T-helper 1 cell treated with Interleukin-12 subunit alpha and Interleukin-12 subunit beta and Interleukin-4 antibody, amounts not matched to agents 30 μg/mL and 1 μg/mL, for 36 hours (primary cell): ENCODE measurements at regions not wholly inside any gene's neighbourhood (a gene's known extent, or its start where the extent isn't known, plus 50 kb on each side); places are given as distances from the start of the nearest gene placed in this dataset.

Experiments used
- H3K27ac Mint-ChIP-seq: one replicate; pipeline ENCODE4 v1.8.0; 2021; ENCODE audit warnings: mild to moderate bottlenecking, mixed read lengths
- H3K27me3 Mint-ChIP-seq: one replicate; pipeline ENCODE4 v1.8.0; 2021; ENCODE audit warnings: low read depth, mixed read lengths
- H3K36me3 Mint-ChIP-seq: one replicate; pipeline ENCODE4 v1.8.0; 2021; ENCODE audit warnings: low read depth, mixed read lengths
- H3K4me1 Mint-ChIP-seq: one replicate; pipeline ENCODE4 v1.8.0; 2021; ENCODE audit warnings: low read depth, mixed read lengths
- H3K4me3 Mint-ChIP-seq: one replicate; pipeline ENCODE4 v1.8.0; 2021; ENCODE audit warnings: mild to moderate bottlenecking, moderate library complexity, mixed read lengths
- H3K9me3 Mint-ChIP-seq: one replicate; pipeline ENCODE4 v1.8.0; 2021; ENCODE audit warnings: mixed read lengths

- Mint-ChIP-seq H3K9me3 (no peaks in the 10 kb centered on the region), H3K27ac (no peak overlapping the region), H3K4me3 (no peak overlapping the region)
These were observed 249.5 kb downstream of the RPS24 start for GRCh38 chr10:78283069-78283682.

GRCh38 chr10:78284381-78284780 is 250.7 kb downstream of the RPS24 start:
- Mint-ChIP-seq H3K4me3 (no peak overlapping the region), H3K9me3 (no peaks in the 10 kb centered on the region), H3K27ac (no peak overlapping the region), H3K36me3 (no peaks in the 10 kb centered on the region), H3K27me3 (no peaks in the 10 kb centered on the region), H3K4me1 (no peaks in the 10 kb centered on the region)

More at GRCh38 chr10:78283069-78283682, 249.5 kb downstream of the RPS24 start:
- Mint-ChIP-seq H3K27me3 (no peaks in the 10 kb centered on the region), H3K4me1 (no peaks in the 10 kb centered on the region), H3K36me3 (no peaks in the 10 kb centered on the region)

DNA sequence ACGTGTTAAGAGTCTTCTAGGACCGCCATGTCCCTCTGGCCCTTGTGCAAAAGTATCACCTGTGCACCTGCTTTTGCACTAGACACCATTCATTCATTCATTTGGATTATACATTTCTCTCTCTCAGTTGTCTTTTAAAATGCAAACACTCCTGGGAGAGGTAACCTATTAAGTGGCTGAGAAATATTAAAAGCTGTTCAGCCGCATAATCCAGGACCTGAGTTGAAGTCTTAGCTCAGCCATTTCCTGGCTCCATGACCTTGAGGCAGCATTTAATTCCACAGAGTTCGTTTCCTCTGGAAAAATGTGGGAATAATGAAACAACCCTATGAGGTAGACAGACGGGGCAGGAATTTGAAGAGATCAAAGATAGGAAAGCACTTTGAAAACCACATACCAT is 251.6 kb downstream of the RPS24 start:
- Mint-ChIP-seq H3K4me3 (no peak overlapping the region), H3K27me3 (peaks cover 4% of the 10 kb centered on the region), H3K9me3 (no peaks in the 10 kb centered on the region), H3K4me1 (no peaks in the 10 kb centered on the region), H3K36me3 (no peaks in the 10 kb centered on the region), H3K27ac (no peak overlapping the region)

DNA sequence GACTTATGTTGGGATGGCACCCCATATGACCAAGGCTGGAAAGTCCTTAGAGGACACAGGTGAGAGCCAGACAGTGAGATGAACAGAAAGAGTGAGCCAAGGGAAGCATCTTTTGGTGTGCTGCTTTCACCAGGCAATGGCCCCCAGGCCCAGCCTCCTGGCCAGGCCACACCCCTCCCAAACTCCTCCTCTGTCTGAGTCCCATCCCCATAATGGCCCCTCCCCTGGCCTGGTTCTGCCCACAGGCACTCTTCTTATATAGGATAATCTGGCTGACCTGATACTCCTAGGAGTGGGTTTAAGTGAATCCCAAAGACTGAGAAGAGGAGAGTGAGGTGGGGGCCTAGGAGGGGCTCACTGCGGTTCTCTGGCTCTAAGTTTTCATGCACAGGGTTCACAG is 252.5 kb downstream of the RPS24 start:
- Mint-ChIP-seq H3K4me3 (no peak overlapping the region), H3K9me3 (no peaks in the 10 kb centered on the region), H3K27ac (no peak overlapping the region), H3K4me1 (no peaks in the 10 kb centered on the region), H3K27me3 (peaks cover 4% of the 10 kb centered on the region), H3K36me3 (no peaks in the 10 kb centered on the region)

DNA sequence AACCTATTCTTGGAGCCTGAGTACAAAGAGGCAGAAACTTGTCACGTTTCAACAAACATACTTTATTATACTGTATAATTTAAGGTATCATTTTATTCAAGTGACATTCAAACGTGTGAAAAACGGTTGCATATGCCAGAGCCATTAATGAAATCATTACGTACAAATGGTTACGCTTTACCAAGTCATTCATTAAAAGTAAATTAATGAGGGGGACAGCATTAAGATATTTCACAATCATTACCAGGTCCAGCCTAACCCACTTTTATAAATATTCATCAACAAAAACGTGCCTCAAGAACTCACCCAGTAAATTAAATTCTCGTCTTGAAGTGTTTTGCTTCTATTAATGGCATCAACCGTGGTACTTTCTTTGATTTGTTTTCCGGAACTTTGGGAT is 253.0 kb downstream of the RPS24 start:
- Mint-ChIP-seq H3K27ac (no peak overlapping the region), H3K4me3 (no peak overlapping the region), H3K27me3 (peaks cover 4% of the 10 kb centered on the region), H3K36me3 (no peaks in the 10 kb centered on the region), H3K4me1 (no peaks in the 10 kb centered on the region), H3K9me3 (no peaks in the 10 kb centered on the region)

DNA sequence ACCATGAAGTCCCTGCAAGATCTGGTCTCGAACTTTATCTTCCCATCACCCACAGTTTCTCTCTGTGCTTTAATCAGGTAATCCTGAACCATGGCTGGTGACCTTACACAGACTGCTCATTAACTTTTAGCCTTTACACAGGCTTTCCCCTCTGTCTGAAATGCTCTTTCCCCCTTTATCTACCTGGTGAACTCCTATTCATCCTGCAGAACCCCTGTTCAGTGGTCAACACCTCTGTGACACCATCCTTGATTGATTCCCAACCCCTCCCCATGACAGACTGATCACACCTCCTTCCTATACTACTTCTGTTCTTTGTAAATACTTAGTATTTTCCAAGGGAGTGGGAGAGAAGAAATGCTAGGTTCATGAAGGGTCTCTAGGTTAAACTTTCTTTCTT is 254.0 kb downstream of the RPS24 start:
- H3K27ac Mint-ChIP-seq, result no peak overlapping the region
- no peaks in the 10 kb centered on the region for H3K4me1 Mint-ChIP-seq
- H3K4me3 Mint-ChIP-seq, result no peak overlapping the region
- H3K9me3 Mint-ChIP-seq, result no peaks in the 10 kb centered on the region
- H3K27me3 Mint-ChIP-seq, result peaks cover 4% of the 10 kb centered on the region
- no peaks in the 10 kb centered on the region for H3K36me3 Mint-ChIP-seq

GRCh38 chr10:78288663-78289062 is 255.0 kb downstream of the RPS24 start:
- no peaks in the 10 kb centered on the region for H3K9me3 Mint-ChIP-seq
- H3K27me3 Mint-ChIP-seq, result peaks cover 4% of the 10 kb centered on the region
- H3K27ac Mint-ChIP-seq, result no peak overlapping the region
- H3K4me1 Mint-ChIP-seq, result no peaks in the 10 kb centered on the region
- H3K4me3 Mint-ChIP-seq, result no peak overlapping the region
- H3K36me3 Mint-ChIP-seq, result no peaks in the 10 kb centered on the region

DNA sequence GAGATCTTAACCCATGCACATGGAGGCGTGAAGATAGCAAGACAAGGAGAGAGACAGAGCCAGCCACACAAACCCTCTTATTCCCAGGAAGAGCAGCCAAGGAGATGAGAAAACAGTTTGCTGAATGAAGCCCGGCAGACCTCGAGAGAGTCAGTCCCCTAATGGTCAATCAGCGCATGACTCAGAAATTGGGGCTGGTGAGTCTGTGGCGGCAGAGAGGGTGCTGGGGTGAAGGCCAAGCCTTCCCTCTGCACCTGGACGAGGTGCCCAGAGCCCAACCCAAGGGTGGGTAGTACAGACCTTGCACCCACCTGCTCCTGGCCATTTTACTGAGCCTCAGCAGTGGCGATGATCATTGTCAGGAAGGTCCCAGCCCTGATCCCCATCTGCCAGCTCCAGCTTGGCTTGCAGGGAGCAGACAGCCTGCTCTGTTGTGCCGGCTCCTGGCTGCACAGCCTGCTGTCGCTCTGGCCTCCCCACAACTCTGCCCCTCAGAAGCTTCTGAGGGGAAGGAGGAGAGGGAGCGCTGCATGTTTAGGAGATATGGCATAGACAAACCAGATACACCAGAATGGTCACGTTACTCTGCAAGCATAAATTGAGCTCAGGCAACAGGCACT is 256.6 kb downstream of the RPS24 start:
- H3K27ac Mint-ChIP-seq, result no peak overlapping the region
- H3K36me3 Mint-ChIP-seq, result no peaks in the 10 kb centered on the region
- peaks cover 4% of the 10 kb centered on the region for H3K27me3 Mint-ChIP-seq
- H3K4me3 Mint-ChIP-seq, result no peak overlapping the region
- H3K4me1 Mint-ChIP-seq, result no peaks in the 10 kb centered on the region
- no peaks in the 10 kb centered on the region for H3K9me3 Mint-ChIP-seq

DNA sequence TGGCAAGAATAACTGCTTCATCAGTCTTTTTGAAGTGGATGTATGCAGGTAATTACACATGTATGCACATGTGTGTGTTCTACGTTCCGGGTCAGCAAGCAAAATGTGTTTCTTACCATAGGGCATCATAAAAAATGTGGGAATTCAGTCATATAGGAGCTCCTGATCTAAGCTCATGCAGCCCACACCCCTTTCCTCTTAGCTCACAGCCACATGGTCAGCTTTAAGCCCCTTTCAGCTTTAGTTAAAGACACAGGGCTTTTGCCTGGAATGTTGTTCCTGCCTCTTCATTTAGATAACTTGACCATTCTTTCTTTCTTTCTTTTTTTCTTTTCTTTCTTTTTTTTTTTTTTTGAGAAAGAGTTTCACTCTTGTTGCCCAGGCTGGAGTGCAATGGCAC is 258.1 kb downstream of the RPS24 start:
- H3K9me3 Mint-ChIP-seq, result no peaks in the 10 kb centered on the region
- H3K4me3 Mint-ChIP-seq, result no peak overlapping the region
- no peak overlapping the region for H3K27ac Mint-ChIP-seq

GRCh38 chr10:78292250-78292981 is 258.8 kb downstream of the RPS24 start:
- peaks cover 4% of the 10 kb centered on the region for H3K27me3 Mint-ChIP-seq
- no peak overlapping the region for H3K27ac Mint-ChIP-seq
- H3K36me3 Mint-ChIP-seq, result no peaks in the 10 kb centered on the region
- H3K4me1 Mint-ChIP-seq, result no peaks in the 10 kb centered on the region
- no peak overlapping the region for H3K4me3 Mint-ChIP-seq
- H3K9me3 Mint-ChIP-seq, result no peaks in the 10 kb centered on the region

More for the DNA sequence above, 258.1 kb downstream of the RPS24 start:
- H3K27me3 Mint-ChIP-seq, result peaks cover 4% of the 10 kb centered on the region
- no peaks in the 10 kb centered on the region for H3K36me3 Mint-ChIP-seq
- no peaks in the 10 kb centered on the region for H3K4me1 Mint-ChIP-seq

DNA sequence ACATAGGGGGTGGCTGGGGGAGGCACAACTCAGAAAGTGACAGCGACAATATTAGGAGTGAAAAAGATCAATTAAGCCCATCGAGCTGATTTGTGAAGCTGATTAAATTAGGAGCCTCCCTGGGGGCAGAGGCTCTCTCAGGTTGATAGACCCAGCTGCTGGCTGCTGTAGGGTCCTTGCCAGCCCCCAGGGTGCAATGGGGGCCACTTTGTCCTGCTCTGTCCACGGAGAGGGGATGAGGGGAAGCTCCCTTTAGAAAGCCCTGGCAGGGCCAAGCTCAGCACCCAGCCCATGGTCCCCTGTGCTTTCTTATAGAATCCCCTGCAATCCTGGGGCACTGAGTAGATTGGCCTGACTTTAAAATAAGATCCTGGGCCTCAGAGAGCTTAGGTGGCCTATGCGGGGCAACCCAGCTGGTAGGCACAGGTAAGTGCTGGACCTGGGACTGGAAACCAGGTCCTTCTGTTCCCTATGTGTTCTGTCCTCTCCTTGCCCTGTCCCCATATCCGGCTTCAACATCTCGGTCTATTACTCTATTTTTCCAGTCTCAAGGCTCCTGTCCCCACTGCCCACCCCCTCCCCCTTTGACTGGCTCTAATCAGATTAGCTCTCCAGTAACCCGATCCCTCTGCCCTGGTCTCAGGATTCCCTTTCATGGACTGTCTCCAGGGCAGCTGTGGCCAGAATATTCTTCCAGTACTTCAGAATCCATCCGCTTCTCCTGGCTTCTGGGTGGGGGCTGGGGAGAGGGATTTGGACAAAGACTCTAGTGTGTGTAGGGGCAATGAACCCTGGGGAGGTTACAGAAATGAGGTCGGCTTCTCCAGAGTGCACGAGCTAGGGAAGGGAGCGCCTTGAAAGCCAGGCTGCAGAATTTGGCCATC is 259.6 kb downstream of the RPS24 start:
- Mint-ChIP-seq H3K4me3 (no peak overlapping the region), H3K36me3 (no peaks in the 10 kb centered on the region), H3K9me3 (no peaks in the 10 kb centered on the region), H3K4me1 (no peaks in the 10 kb centered on the region), H3K27me3 (peaks cover 4% of the 10 kb centered on the region), H3K27ac (no peak overlapping the region)

DNA sequence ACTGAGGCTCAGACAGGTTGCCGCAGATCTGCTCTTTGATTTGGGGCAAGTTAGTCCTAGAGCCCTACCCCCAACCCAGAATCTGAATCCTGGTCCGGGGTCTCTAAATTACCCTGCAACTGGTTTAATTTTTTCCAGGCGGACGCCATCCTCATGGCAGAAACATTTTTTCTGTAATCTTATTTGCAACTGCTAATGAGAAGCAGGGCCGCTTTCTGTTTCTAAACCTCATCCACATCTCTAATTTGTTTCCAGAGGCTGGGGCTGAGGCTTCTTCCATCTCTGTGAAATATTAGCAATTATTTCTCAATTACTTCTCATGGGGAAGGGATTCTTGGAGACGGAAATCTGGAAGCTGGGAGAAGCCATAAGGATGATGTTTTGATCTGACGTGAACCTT is 261.6 kb downstream of the RPS24 start:
- no peak overlapping the region for H3K27ac Mint-ChIP-seq
- no peaks in the 10 kb centered on the region for H3K27me3 Mint-ChIP-seq
- no peak overlapping the region for H3K4me3 Mint-ChIP-seq
- H3K9me3 Mint-ChIP-seq, result peaks cover 4% of the 10 kb centered on the region
- no peaks in the 10 kb centered on the region for H3K36me3 Mint-ChIP-seq
- peaks cover 3% of the 10 kb centered on the region for H3K4me1 Mint-ChIP-seq

GRCh38 chr10:78296785-78297184 is 263.1 kb downstream of the RPS24 start:
- no peak overlapping the region for H3K27ac Mint-ChIP-seq
- H3K36me3 Mint-ChIP-seq, result no peaks in the 10 kb centered on the region
- peaks cover 6% of the 10 kb centered on the region for H3K4me1 Mint-ChIP-seq
- H3K9me3 Mint-ChIP-seq, result peaks cover 8% of the 10 kb centered on the region
- no peak overlapping the region for H3K4me3 Mint-ChIP-seq
- no peaks in the 10 kb centered on the region for H3K27me3 Mint-ChIP-seq

- Mint-ChIP-seq H3K4me3 (no peak overlapping the region), H3K27ac (no peak overlapping the region), H3K9me3 (peaks cover 8% of the 10 kb centered on the region), H3K4me1 (peaks cover 13% of the 10 kb centered on the region), H3K27me3 (no peaks in the 10 kb centered on the region), H3K36me3 (no peaks in the 10 kb centered on the region)
These were observed 264.3 kb downstream of the RPS24 start for GRCh38 chr10:78297997-78298396.
